ENCODE measurements at regions not wholly inside any gene's neighbourhood (a gene's known extent, or its start where the extent isn't known, plus 50 kb on each side); places are given as distances from the start of the nearest gene placed in this dataset.

- Histone ChIP-seq H3K4me1 (ENCODE audit: control insufficient read depth in 2 of 3, insufficient read depth in 2 of 3, low read depth in 1 of 3, low read length in 3 of 3) (peaks cover 0 to 10% (median 0%) of the 10 kb centered on the region in 3 donors), H3K9ac (ENCODE audit: low read length in 3 of 3) (no peak overlapping the region), H3K27me3 (ENCODE audit: control insufficient read depth, insufficient read depth, low read length) (no peaks in the 10 kb centered on the region), H3K9me3 (ENCODE audit: control insufficient read depth in 2 of 3, insufficient read depth in 1 of 3, low read length in 3 of 3) (no peaks in the 10 kb centered on the region), H3K4me3 (ENCODE audit: low read length in 3 of 3) (no peak overlapping the region), H3K27ac (ENCODE audit: low read depth in 2 of 2, low read length in 2 of 2) (no peak overlapping the region), H3K36me3 (ENCODE audit: control insufficient read depth in 2 of 3, insufficient read depth in 3 of 3, low read length in 3 of 3) (no peaks in the 10 kb centered on the region)
- FAIRE-seq (no peak), DNase-seq (no peak)
- no peak for TF ChIP-seq CTCF (IDR thresholded peaks at IDR 0.05; ENCODE audit: borderline replicate concordance, extremely low read depth, insufficient read depth)
- intact Hi-C loops (cut with DNase I) = no loop called here
Observed at GRCh38 chr9:106305428-106306133, 557.4 kb upstream of the ZNF462 start.

GRCh38 chr9:106307670-106308069 lies 555.3 kb upstream of the ZNF462 start:
- Histone ChIP-seq H3K4me1 (ENCODE audit: control insufficient read depth in 2 of 3, insufficient read depth in 2 of 3, low read depth in 1 of 3, low read length in 3 of 3) (peaks cover 0 to 10% (median 0%) of the 10 kb centered on the region in 3 donors), H3K9me3 (ENCODE audit: control insufficient read depth in 2 of 3, insufficient read depth in 1 of 3, low read length in 3 of 3) (no peaks in the 10 kb centered on the region), H3K27ac (ENCODE audit: low read depth in 2 of 2, low read length in 2 of 2) (no peak overlapping the region), H3K4me3 (ENCODE audit: low read length in 3 of 3) (no peak overlapping the region), H3K36me3 (ENCODE audit: control insufficient read depth in 2 of 3, insufficient read depth in 3 of 3, low read length in 3 of 3) (no peaks in the 10 kb centered on the region), H3K27me3 (ENCODE audit: control insufficient read depth, insufficient read depth, low read length) (no peaks in the 10 kb centered on the region), H3K9ac (ENCODE audit: low read length in 3 of 3) (no peak overlapping the region)
- TF ChIP-seq CTCF (IDR thresholded peaks at IDR 0.05; ENCODE audit: borderline replicate concordance, extremely low read depth, insufficient read depth) = no peak
- FAIRE-seq (no peak), DNase-seq (no peak)
- intact Hi-C loops (cut with DNase I) = no loop called here

DNA sequence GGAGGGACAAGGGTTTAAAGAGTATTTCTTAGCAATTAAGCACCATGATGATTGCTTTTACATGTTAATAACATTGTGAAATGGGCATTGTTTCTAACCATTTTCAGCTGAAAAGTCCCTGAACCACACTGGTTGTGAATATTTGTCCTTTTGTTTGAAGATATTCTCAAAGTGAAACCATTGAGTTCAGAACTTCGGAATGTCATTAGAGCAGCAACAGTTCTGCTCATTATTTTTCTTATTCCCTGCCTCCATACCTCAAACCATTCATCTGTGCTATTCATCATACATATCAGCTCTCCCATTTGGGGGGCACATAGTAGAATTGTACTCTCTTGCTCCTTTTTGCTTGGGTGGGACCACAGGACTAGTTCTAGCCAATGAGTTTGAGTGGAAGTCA lies 553.0 kb upstream of the ZNF462 start:
- no peak overlapping the region for H3K9ac ChIP-seq (ENCODE audit: low read length in 3 of 3)
- intact Hi-C loops (cut with DNase I) = no loop called here
- no peaks in the 10 kb centered on the region for H3K9me3 ChIP-seq (ENCODE audit: control insufficient read depth in 2 of 3, insufficient read depth in 1 of 3, low read length in 3 of 3)
- FAIRE-seq = no peak
- peaks cover 0 to 10% (median 0%) of the 10 kb centered on the region in 3 donors for H3K4me1 ChIP-seq (ENCODE audit: control insufficient read depth in 2 of 3, insufficient read depth in 2 of 3, low read depth in 1 of 3, low read length in 3 of 3)
- TF ChIP-seq CTCF (IDR thresholded peaks at IDR 0.05; ENCODE audit: borderline replicate concordance, extremely low read depth, insufficient read depth) = no peak
- no peaks in the 10 kb centered on the region for H3K27me3 ChIP-seq (ENCODE audit: control insufficient read depth, insufficient read depth, low read length)
- no peak for DNase-seq
- no peak overlapping the region for H3K27ac ChIP-seq (ENCODE audit: low read depth in 2 of 2, low read length in 2 of 2)
- H3K4me3 ChIP-seq (ENCODE audit: low read length in 3 of 3) = no peak overlapping the region
- no peaks in the 10 kb centered on the region for H3K36me3 ChIP-seq (ENCODE audit: control insufficient read depth in 2 of 3, insufficient read depth in 3 of 3, low read length in 3 of 3)

DNA sequence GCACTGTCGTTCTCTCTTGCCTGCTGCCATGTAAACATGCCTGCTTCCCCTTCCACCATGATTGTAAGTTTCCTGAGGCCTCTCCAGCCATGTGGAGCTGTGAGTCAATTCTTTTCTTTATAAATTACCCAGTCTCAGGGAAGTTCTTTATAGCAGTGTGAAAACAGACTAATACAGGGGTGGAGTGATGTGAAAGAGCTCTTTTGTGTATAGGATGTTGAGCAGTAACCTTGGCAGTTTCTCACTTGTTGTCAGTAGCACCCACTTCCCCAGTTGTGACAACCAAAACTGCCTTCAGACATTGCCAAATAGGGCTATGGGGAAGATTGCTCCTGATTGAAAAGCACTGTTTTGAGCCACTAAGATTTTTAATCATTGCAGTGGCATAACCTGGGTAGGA lies 552.2 kb upstream of the ZNF462 start:
- Histone ChIP-seq H3K9ac (ENCODE audit: low read length in 3 of 3) (no peak overlapping the region), H3K4me1 (ENCODE audit: control insufficient read depth in 2 of 3, insufficient read depth in 2 of 3, low read depth in 1 of 3, low read length in 3 of 3) (peaks cover 0 to 5% (median 0%) of the 10 kb centered on the region in 3 donors), H3K9me3 (ENCODE audit: control insufficient read depth in 2 of 3, insufficient read depth in 1 of 3, low read length in 3 of 3) (no peaks in the 10 kb centered on the region), H3K27ac (ENCODE audit: low read depth in 2 of 2, low read length in 2 of 2) (no peak overlapping the region), H3K27me3 (ENCODE audit: control insufficient read depth, insufficient read depth, low read length) (no peaks in the 10 kb centered on the region), H3K4me3 (ENCODE audit: low read length in 3 of 3) (no peak overlapping the region), H3K36me3 (ENCODE audit: control insufficient read depth in 2 of 3, insufficient read depth in 3 of 3, low read length in 3 of 3) (no peaks in the 10 kb centered on the region)
- no peak for TF ChIP-seq CTCF (IDR thresholded peaks at IDR 0.05; ENCODE audit: borderline replicate concordance, extremely low read depth, insufficient read depth)
- no peak for FAIRE-seq
- DNase-seq = no peak
- intact Hi-C loops (cut with DNase I) = no loop called here

Measured in kidney (tissue), 13 donors.